ENCODE measurements at regions not wholly inside any gene's neighbourhood (a gene's known extent, or its start where the extent isn't known, plus 50 kb on each side); places are given as distances from the start of the nearest gene placed in this dataset.

GRCh38 chr6:144862769-144863168 lies 577.6 kb downstream of the UTRN start:
- no peak for TF ChIP-seq CTCF (IDR thresholded peaks at IDR 0.05; ENCODE audit: control extremely low read depth in 1 of 3, insufficient read depth in 1 of 3, low read depth in 1 of 3, low read length in 3 of 3)
- no peak for TF ChIP-seq POLR2AphosphoS5 (IDR thresholded peaks at IDR 0.05; ENCODE audit: low read depth, low read length)
- TF ChIP-seq BRCA1 (IDR thresholded peaks at IDR 0.05; ENCODE audit: low read depth, low read length): no peak
- TF ChIP-seq, protein P1, sequence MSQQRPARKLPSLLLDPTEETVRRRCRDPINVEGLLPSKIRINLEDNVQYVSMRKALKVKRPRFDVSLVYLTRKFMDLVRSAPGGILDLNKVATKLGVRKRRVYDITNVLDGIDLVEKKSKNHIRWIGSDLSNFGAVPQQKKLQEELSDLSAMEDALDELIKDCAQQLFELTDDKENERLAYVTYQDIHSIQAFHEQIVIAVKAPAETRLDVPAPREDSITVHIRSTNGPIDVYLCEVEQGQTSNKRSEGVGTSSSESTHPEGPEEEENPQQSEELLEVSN (IDR thresholded peaks at IDR 0.05): no peak
- TF ChIP-seq JUN (IDR thresholded peaks at IDR 0.05; ENCODE audit: low read depth, low read length): no peak
- TF ChIP-seq CEBPB (IDR thresholded peaks at IDR 0.05; ENCODE audit: low read depth, low read length): no peak
- no peak for TF ChIP-seq TAF1 (IDR thresholded peaks at IDR 0.05; ENCODE audit: low read depth, low read length)
- TF ChIP-seq GTF2F1 (IDR thresholded peaks at IDR 0.05; ENCODE audit: borderline replicate concordance, low read depth, low read length): no peak
- no peak for TF ChIP-seq SP2 (IDR thresholded peaks at IDR 0.05; ENCODE audit: low read length)
- no peak for TF ChIP-seq ZNF274 (IDR thresholded peaks at IDR 0.05; ENCODE audit: borderline replicate concordance, extremely low read depth, low read length)

Measured in H1 (cell line).